ENCODE measurements at regions not wholly inside any gene's neighbourhood (a gene's known extent, or its start where the extent isn't known, plus 50 kb on each side); places are given as distances from the start of the nearest gene placed in this dataset.

DNA sequence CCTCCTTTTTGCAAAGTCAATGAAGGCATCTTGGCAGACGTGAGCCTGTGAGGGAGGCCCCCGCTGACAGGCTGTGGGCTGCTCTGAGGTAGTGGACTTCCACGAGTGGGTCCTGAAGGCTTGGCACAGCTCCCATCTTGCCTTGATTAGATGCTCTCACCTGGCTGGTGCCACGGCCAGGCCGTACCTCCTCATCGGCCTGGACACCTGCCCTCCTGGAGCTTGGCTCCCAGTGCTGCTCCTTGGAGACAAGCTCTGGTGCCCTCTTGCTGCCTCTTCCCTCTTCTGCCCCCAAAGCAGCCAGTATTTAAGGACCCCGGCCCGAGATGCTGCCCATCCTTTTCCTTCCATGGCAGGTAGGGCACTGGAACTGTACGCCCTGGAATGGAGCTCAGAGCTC lies 93.5 kb downstream of the ERMARD start:
- DNase-seq, result no peak
- TF ChIP-seq, protein P1, sequence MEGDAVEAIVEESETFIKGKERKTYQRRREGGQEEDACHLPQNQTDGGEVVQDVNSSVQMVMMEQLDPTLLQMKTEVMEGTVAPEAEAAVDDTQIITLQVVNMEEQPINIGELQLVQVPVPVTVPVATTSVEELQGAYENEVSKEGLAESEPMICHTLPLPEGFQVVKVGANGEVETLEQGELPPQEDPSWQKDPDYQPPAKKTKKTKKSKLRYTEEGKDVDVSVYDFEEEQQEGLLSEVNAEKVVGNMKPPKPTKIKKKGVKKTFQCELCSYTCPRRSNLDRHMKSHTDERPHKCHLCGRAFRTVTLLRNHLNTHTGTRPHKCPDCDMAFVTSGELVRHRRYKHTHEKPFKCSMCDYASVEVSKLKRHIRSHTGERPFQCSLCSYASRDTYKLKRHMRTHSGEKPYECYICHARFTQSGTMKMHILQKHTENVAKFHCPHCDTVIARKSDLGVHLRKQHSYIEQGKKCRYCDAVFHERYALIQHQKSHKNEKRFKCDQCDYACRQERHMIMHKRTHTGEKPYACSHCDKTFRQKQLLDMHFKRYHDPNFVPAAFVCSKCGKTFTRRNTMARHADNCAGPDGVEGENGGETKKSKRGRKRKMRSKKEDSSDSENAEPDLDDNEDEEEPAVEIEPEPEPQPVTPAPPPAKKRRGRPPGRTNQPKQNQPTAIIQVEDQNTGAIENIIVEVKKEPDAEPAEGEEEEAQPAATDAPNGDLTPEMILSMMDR (IDR thresholded peaks at IDR 0.05), result no peak
- no peaks in the 10 kb centered on the region for H3K4me1 ChIP-seq

GRCh38 chr6:169843991-169844390 lies 92.6 kb downstream of the ERMARD start:
- peak; percentile 6 for DNase-seq
- no peak overlapping the region for H3K27ac ChIP-seq
- intact Hi-C loops (cut with DNase I), result no loop called here
- no peak overlapping the region for H3K9ac ChIP-seq (ENCODE audit: low read depth in 2 of 2, low read length in 2 of 2)
- H3K9me3 ChIP-seq, result no peaks in the 10 kb centered on the region
- TF ChIP-seq, protein P1 (IDR thresholded peaks at IDR 0.05), result no peak
- H3K27me3 ChIP-seq, result no peaks in the 10 kb centered on the region
- no peaks in the 10 kb centered on the region for H3K36me3 ChIP-seq
- no peaks in the 10 kb centered on the region for H3K4me1 ChIP-seq
- H3K4me3 ChIP-seq, result no peak overlapping the region

More for the DNA sequence above, 93.5 kb downstream of the ERMARD start:
- intact Hi-C loops (cut with DNase I), result no loop called here
- Histone ChIP-seq H3K27me3 (no peaks in the 10 kb centered on the region), H3K9me3 (no peaks in the 10 kb centered on the region), H3K27ac (no peak overlapping the region), H3K9ac (ENCODE audit: low read depth in 2 of 2, low read length in 2 of 2) (no peak overlapping the region), H3K4me3 (no peak overlapping the region), H3K36me3 (no peaks in the 10 kb centered on the region)

GRCh38 chr6:169843110-169843509 lies 91.7 kb downstream of the ERMARD start:
- H3K9me3 ChIP-seq, result no peaks in the 10 kb centered on the region
- no peak overlapping the region for H3K4me3 ChIP-seq
- H3K9ac ChIP-seq (ENCODE audit: low read depth in 2 of 2, low read length in 2 of 2), result no peak overlapping the region
- no peak overlapping the region for H3K27ac ChIP-seq
- intact Hi-C loops (cut with DNase I), result no loop called here
- no peaks in the 10 kb centered on the region for H3K27me3 ChIP-seq
- TF ChIP-seq, protein P1 (IDR thresholded peaks at IDR 0.05), result no peak
- DNase-seq, result no peak
- H3K36me3 ChIP-seq, result no peaks in the 10 kb centered on the region
- H3K4me1 ChIP-seq, result no peaks in the 10 kb centered on the region

- Histone ChIP-seq H3K36me3 (no peaks in the 10 kb centered on the region), H3K9ac (ENCODE audit: low read depth in 2 of 2, low read length in 2 of 2) (no peak overlapping the region), H3K4me3 (no peak overlapping the region), H3K27me3 (no peaks in the 10 kb centered on the region), H3K9me3 (no peaks in the 10 kb centered on the region), H3K27ac (no peak overlapping the region), H3K4me1 (no peaks in the 10 kb centered on the region)
- TF ChIP-seq, protein P1 (IDR thresholded peaks at IDR 0.05), result no peak
- DNase-seq, result peak; percentile 3
- intact Hi-C loops (cut with DNase I), result no loop called here
These were observed 90.6 kb downstream of the ERMARD start for GRCh38 chr6:169841907-169842606.

GRCh38 chr6:169841251-169841650 lies 89.8 kb downstream of the ERMARD start:
- H3K4me1 ChIP-seq, result no peaks in the 10 kb centered on the region
- H3K9ac ChIP-seq (ENCODE audit: low read depth in 2 of 2, low read length in 2 of 2), result no peak overlapping the region
- H3K9me3 ChIP-seq, result no peaks in the 10 kb centered on the region
- peak; percentile 6 for DNase-seq
- no peak overlapping the region for H3K4me3 ChIP-seq
- H3K36me3 ChIP-seq, result no peaks in the 10 kb centered on the region
- no peaks in the 10 kb centered on the region for H3K27me3 ChIP-seq
- intact Hi-C loops (cut with DNase I), result no loop called here
- no peak overlapping the region for H3K27ac ChIP-seq
- TF ChIP-seq, protein P1 (IDR thresholded peaks at IDR 0.05), result no peak

All from colonic mucosa (tissue), 4 donors.